Right lobe of liver (tissue), 4 donors: ENCODE measurements at regions not wholly inside any gene's neighbourhood (a gene's known extent, or its start where the extent isn't known, plus 50 kb on each side); places are given as distances from the start of the nearest gene placed in this dataset.

Source experiments
- CTCF ChIP-seq, 4 donors: fragments of 200-600 bp in 3 of 4; fragments of 450-650 bp in 1 of 4; IDR thresholded peaks; one replicate each; pipeline versions ENCODE4 v1.5.1 to v1.8.0; 2016 to 2022; ENCODE audit warnings: antibody characterized with exemption in 4 of 4, mild to moderate bottlenecking in 2 of 4
- POLR2A ChIP-seq: fragments of 450-650 bp; IDR thresholded peaks from one replicate; pipeline ENCODE4 v1.6.1; 2017; ENCODE audit warnings: antibody characterized with exemption, mild to moderate bottlenecking
- donor health status: DM: no; HTN: no; CAD: no.
- donor health status: DM: no; HTN: no; CAD: no.
- donor health status: DM: no; HTN: yes; CAD: no.

- TF ChIP-seq CTCF (IDR thresholded peaks at IDR 0.05) (no peak), POLR2A (no peak)
Observed at GRCh38 chr4:159736411-159736810, 633.5 kb downstream of the RAPGEF2 start.
